ENCODE measurements at regions not wholly inside any gene's neighbourhood (a gene's known extent, or its start where the extent isn't known, plus 50 kb on each side); places are given as distances from the start of the nearest gene placed in this dataset.

- H3K27me3 ChIP-seq (ENCODE audit: control insufficient read depth in 3 of 3, insufficient read depth in 3 of 3, low read length in 2 of 3), result no peaks in the 10 kb centered on the region
- H3K9ac ChIP-seq (ENCODE audit: insufficient read depth in 1 of 2, low read length in 2 of 2), result no peak overlapping the region
- ATAC-seq (ENCODE audit: insufficient read depth, low FRiP score) (no peak), DNase-seq (no peak)
- no peak overlapping the region for H3K27ac ChIP-seq (ENCODE audit: low read depth in 1 of 2, low read length in 1 of 2)
- no peaks in the 10 kb centered on the region for H3K9me3 ChIP-seq (ENCODE audit: control insufficient read depth in 4 of 4, insufficient read depth in 3 of 4, low read length in 3 of 4)
- WGBS, 2 donors, result 78 to 79% methylated on average over 2 of the region's 2 CpGs
- no peak overlapping the region for H3K4me3 ChIP-seq
- no peaks in the 10 kb centered on the region for H3K36me3 ChIP-seq (ENCODE audit: control insufficient read depth in 4 of 4, insufficient read depth in 4 of 4, low read length in 4 of 4)
- no peak for TF ChIP-seq CTCF (IDR thresholded peaks at IDR 0.05; ENCODE audit: control extremely low read depth, extremely low read depth)
- H3K4me1 ChIP-seq (ENCODE audit: control insufficient read depth in 5 of 5, insufficient read depth in 5 of 5, low read length in 5 of 5), result peaks cover 0 to 3% (median 0%) of the 10 kb centered on the region in 5 donors
These were observed 511.2 kb downstream of the USP25 start for GRCh38 chr21:16241016-16241415.

- no peak overlapping the region for H3K27ac ChIP-seq (ENCODE audit: low read depth in 1 of 2, low read length in 1 of 2)
- DNase-seq (peak in 1 of 3 donors; percentile 42), ATAC-seq (ENCODE audit: insufficient read depth, low FRiP score) (no peak)
- WGBS, 2 donors, result 22 to 38% methylated on average over 6 of the region's 6 CpGs
- no peaks in the 10 kb centered on the region for H3K27me3 ChIP-seq (ENCODE audit: control insufficient read depth in 3 of 3, insufficient read depth in 3 of 3, low read length in 2 of 3)
- TF ChIP-seq CTCF (IDR thresholded peaks at IDR 0.05; ENCODE audit: control extremely low read depth, extremely low read depth), result no peak
- no peak overlapping the region for H3K4me3 ChIP-seq
- H3K9me3 ChIP-seq (ENCODE audit: control insufficient read depth in 4 of 4, insufficient read depth in 3 of 4, low read length in 3 of 4), result no peaks in the 10 kb centered on the region
- no peaks in the 10 kb centered on the region for H3K36me3 ChIP-seq (ENCODE audit: control insufficient read depth in 4 of 4, insufficient read depth in 4 of 4, low read length in 4 of 4)
- H3K9ac ChIP-seq (ENCODE audit: insufficient read depth in 1 of 2, low read length in 2 of 2), result no peak overlapping the region
- H3K4me1 ChIP-seq (ENCODE audit: control insufficient read depth in 5 of 5, insufficient read depth in 5 of 5, low read length in 5 of 5), result peaks cover 0 to 3% (median 0%) of the 10 kb centered on the region in 5 donors
These were observed 511.7 kb downstream of the USP25 start for GRCh38 chr21:16241479-16241963.

GRCh38 chr21:16243396-16243795 lies 513.6 kb downstream of the USP25 start:
- Histone ChIP-seq H3K9ac (ENCODE audit: insufficient read depth in 1 of 2, low read length in 2 of 2) (no peak overlapping the region), H3K9me3 (ENCODE audit: control insufficient read depth in 4 of 4, insufficient read depth in 3 of 4, low read length in 3 of 4) (no peaks in the 10 kb centered on the region), H3K27me3 (ENCODE audit: control insufficient read depth in 3 of 3, insufficient read depth in 3 of 3, low read length in 2 of 3) (no peaks in the 10 kb centered on the region), H3K4me3 (no peak overlapping the region), H3K4me1 (ENCODE audit: control insufficient read depth in 5 of 5, insufficient read depth in 5 of 5, low read length in 5 of 5) (peaks cover 0 to 3% (median 0%) of the 10 kb centered on the region in 5 donors), H3K36me3 (ENCODE audit: control insufficient read depth in 4 of 4, insufficient read depth in 4 of 4, low read length in 4 of 4) (no peaks in the 10 kb centered on the region), H3K27ac (ENCODE audit: low read depth in 1 of 2, low read length in 1 of 2) (no peak overlapping the region)
- TF ChIP-seq CTCF (IDR thresholded peaks at IDR 0.05; ENCODE audit: control extremely low read depth, extremely low read depth), result no peak
- WGBS, 2 donors, result 92% methylated on average over 2 of the region's 2 CpGs
- DNase-seq (no peak), ATAC-seq (ENCODE audit: insufficient read depth, low FRiP score) (no peak)

GRCh38 chr21:16248705-16249104 lies 518.9 kb downstream of the USP25 start:
- 81 to 82% methylated on average over 3 of the region's 3 CpGs for WGBS, 2 donors
- no peak for ATAC-seq (ENCODE audit: insufficient read depth, low FRiP score)

More at GRCh38 chr21:16248705-16249104, 518.9 kb downstream of the USP25 start:
- Histone ChIP-seq H3K27ac (ENCODE audit: low read depth in 1 of 2, low read length in 1 of 2) (no peak overlapping the region), H3K9ac (ENCODE audit: insufficient read depth in 1 of 2, low read length in 2 of 2) (no peak overlapping the region), H3K36me3 (ENCODE audit: control insufficient read depth in 4 of 4, insufficient read depth in 4 of 4, low read length in 4 of 4) (no peaks in the 10 kb centered on the region), H3K4me3 (no peak overlapping the region), H3K27me3 (ENCODE audit: control insufficient read depth in 3 of 3, insufficient read depth in 3 of 3, low read length in 2 of 3) (no peaks in the 10 kb centered on the region), H3K9me3 (ENCODE audit: control insufficient read depth in 4 of 4, insufficient read depth in 3 of 4, low read length in 3 of 4) (no peaks in the 10 kb centered on the region), H3K4me1 (ENCODE audit: control insufficient read depth in 5 of 5, insufficient read depth in 5 of 5, low read length in 5 of 5) (peaks cover 0 to 4% (median 0%) of the 10 kb centered on the region in 5 donors)
- no peak for TF ChIP-seq CTCF (IDR thresholded peaks at IDR 0.05; ENCODE audit: control extremely low read depth, extremely low read depth)
- DNase-seq, result no peak

Data from lung (tissue), 11 donors.